HEK293T (cell line): ENCODE measurements at regions not wholly inside any gene's neighbourhood (a gene's known extent, or its start where the extent isn't known, plus 50 kb on each side); places are given as distances from the start of the nearest gene placed in this dataset.

ENCODE experiments used
- CTCF ChIA-PET: fragments of 350-600 bp; formaldehyde crosslinking; extraction: SDS; loops from one replicate; lab custom pipeline; 2021; ENCODE audit warnings: antibody characterized with exemption, inconsistent platforms; lab: Yijun Ruan, JAX
- POLR2A ChIA-PET: fragments of 350-600 bp; formaldehyde crosslinking; extraction: SDS; loops from one replicate; lab custom pipeline; 2020; ENCODE audit warnings: antibody characterized with exemption, inconsistent platforms; lab: Yijun Ruan, JAX
- DNase-seq: peaks from one replicate; pipeline ENCODE4 v3.0.0; 2012; ENCODE audit warnings: mixed read lengths; ENCODE audit errors: extremely low spot score
- ARNT ChIP-seq: fragments of 450-650 bp; IDR thresholded peaks from 2 replicates; pipeline ENCODE4 v1.6.1; 2017; ENCODE audit warnings: mild to moderate bottlenecking
- BHLHE40 ChIP-seq: fragments of 450-650 bp; IDR thresholded peaks from 2 replicates; pipeline ENCODE4 v1.6.1; 2016; ENCODE audit warnings: mild to moderate bottlenecking, moderate library complexity, borderline replicate concordance
- CTBP1 ChIP-seq: fragments of 450-650 bp; IDR thresholded peaks from 2 replicates; pipeline ENCODE4 v1.6.1; 2016; ENCODE audit warnings: borderline replicate concordance
- ELF4 ChIP-seq: fragments of 450-650 bp; IDR thresholded peaks from 2 replicates; pipeline ENCODE4 v1.6.1; 2017; ENCODE audit warnings: antibody characterized with exemption
- FOXA1 ChIP-seq: fragments of 450-650 bp; IDR thresholded peaks from 2 replicates; pipeline ENCODE4 v1.6.1; 2016; ENCODE audit warnings: mild to moderate bottlenecking
- FOXK2 ChIP-seq: fragments of 450-650 bp; IDR thresholded peaks from 2 replicates; pipeline ENCODE4 v1.6.1; 2016; ENCODE audit warnings: mild to moderate bottlenecking
- FOXM1 ChIP-seq: fragments of 450-650 bp; IDR thresholded peaks from 2 replicates; pipeline ENCODE4 v1.6.1; 2017; ENCODE audit warnings: mild to moderate bottlenecking, borderline replicate concordance
- HDGF ChIP-seq: fragments of 450-650 bp; IDR thresholded peaks from 2 replicates; pipeline ENCODE4 v1.6.1; 2017; ENCODE audit warnings: antibody characterized with exemption, borderline replicate concordance
- L3MBTL2 ChIP-seq: fragments of 450-650 bp; conservative IDR thresholded peaks from 2 replicates; pipeline ENCODE4 v1.6.1; 2016; ENCODE audit warnings: mild to moderate bottlenecking
- LEF1 ChIP-seq: fragments of 450-650 bp; IDR thresholded peaks from 2 replicates; pipeline ENCODE4 v1.6.1; 2017; ENCODE audit warnings: mild to moderate bottlenecking, borderline replicate concordance
- NFRKB ChIP-seq: fragments of 450-650 bp; IDR thresholded peaks from 2 replicates; pipeline ENCODE4 v1.6.1; 2016; ENCODE audit warnings: mild to moderate bottlenecking, moderate library complexity
- PKNOX1 ChIP-seq: fragments of 450-650 bp; IDR thresholded peaks from 2 replicates; pipeline ENCODE4 v1.6.1; 2016
- SP1 ChIP-seq: fragments of 450-650 bp; IDR thresholded peaks from 2 replicates; pipeline ENCODE4 v1.6.1; 2017
- SUZ12 ChIP-seq: fragments of 450-650 bp; IDR thresholded peaks from 2 replicates; pipeline ENCODE4 v1.6.1; 2016; ENCODE audit warnings: mild to moderate bottlenecking
- TARDBP ChIP-seq: fragments of 450-650 bp; IDR thresholded peaks from 2 replicates; pipeline ENCODE4 v1.6.1; 2016
- ZNF384 ChIP-seq: fragments of 450-650 bp; IDR thresholded peaks from 2 replicates; pipeline ENCODE4 v1.6.1; 2016

GRCh38 chr3:106587551-106587950 is 718.7 kb upstream of the CBLB start:
- CTCF ChIA-PET: no interaction called here
- POLR2A ChIA-PET: no interaction called here
- no peak for DNase-seq
- TF ChIP-seq PKNOX1 (no peak), HDGF (no peak), FOXA1 (no peak), NFRKB (no peak), ARNT (no peak), FOXM1 (no peak), LEF1 (no peak)

GRCh38 chr3:106588739-106589138 is 719.9 kb upstream of the CBLB start:
- CTCF ChIA-PET: no interaction called here
- DNase-seq: no peak
- POLR2A ChIA-PET: no interaction called here
- TF ChIP-seq FOXM1 (no peak), PKNOX1 (peak; percentile 48), SUZ12 (no peak), BHLHE40 (no peak), SP1 (no peak), TARDBP (no peak), ZNF384 (no peak), LEF1 (no peak)

GRCh38 chr3:106589311-106589942 is 720.6 kb upstream of the CBLB start:
- DNase-seq: no peak
- POLR2A ChIA-PET: no interaction called here
- no peak for TF ChIP-seq ELF4
- TF ChIP-seq ZNF384: no peak
- TF ChIP-seq TARDBP: no peak
- no peak for TF ChIP-seq FOXK2
- TF ChIP-seq SP1: no peak
- no peak for TF ChIP-seq FOXA1
- CTCF ChIA-PET: no interaction called here

GRCh38 chr3:106590216-106590615 is 721.4 kb upstream of the CBLB start:
- TF ChIP-seq FOXM1 (no peak), FOXA1 (no peak), CTBP1 (no peak), LEF1 (no peak), L3MBTL2 (no peak)
- no peak for DNase-seq
- ChIA-PET POLR2A (no interaction called here), CTCF (no interaction called here)

- TF ChIP-seq PKNOX1: no peak
- TF ChIP-seq SUZ12: no peak
- TF ChIP-seq LEF1: no peak
- TF ChIP-seq ELF4: no peak
- no peak for TF ChIP-seq TARDBP
- no peak for TF ChIP-seq NFRKB
- no peak for TF ChIP-seq HDGF
- no peak for TF ChIP-seq SP1
- TF ChIP-seq FOXM1: no peak
- TF ChIP-seq ZNF384: no peak
- no peak for TF ChIP-seq CTBP1
- no peak for TF ChIP-seq FOXK2
- no peak for TF ChIP-seq BHLHE40
- no peak for TF ChIP-seq FOXA1
- no peak for TF ChIP-seq L3MBTL2
- no peak for TF ChIP-seq ARNT
- CTCF ChIA-PET: no interaction called here
- no peak for DNase-seq
- POLR2A ChIA-PET: no interaction called here
Observed at GRCh38 chr3:106593381-106593780, 724.6 kb upstream of the CBLB start.

- CTCF ChIA-PET: interaction anchor here (0.6 kb wide), 1 partner anchor 45 kb away, joined by 3 read pairs; no protein-coding TSS in a partner anchor
- no peak for TF ChIP-seq ZNF384
- TF ChIP-seq FOXK2: no peak
- no peak for TF ChIP-seq TARDBP
- no peak for TF ChIP-seq SUZ12
- TF ChIP-seq BHLHE40: no peak
- no peak for TF ChIP-seq ELF4
- TF ChIP-seq LEF1: no peak
- no peak for TF ChIP-seq ARNT
- no peak for TF ChIP-seq L3MBTL2
- peak; percentile 53 for DNase-seq
- POLR2A ChIA-PET: no interaction called here
Observed at GRCh38 chr3:106609666-106610301, 741.0 kb upstream of the CBLB start.
